Sigmoid colon (tissue), 3 donors: ENCODE measurements at regions not wholly inside any gene's neighbourhood (a gene's known extent, or its start where the extent isn't known, plus 50 kb on each side); places are given as distances from the start of the nearest gene placed in this dataset.

Experiments used
- POLR2A ChIP-seq, 2 donors: fragments of 450-650 bp; IDR thresholded peaks; one replicate each; pipeline ENCODE4 v1.6.1; 2016; ENCODE audit warnings: antibody characterized with exemption in 2 of 2, mild to moderate bottlenecking in 2 of 2, moderate library complexity in 2 of 2
- TF ChIP-seq, protein P1 (sequence below), 4 experiments: fragments of 450-650 bp in 3 of 4; fragments of 200-600 bp in 1 of 4; IDR thresholded peaks; one replicate each; pipeline ENCODE4 v1.5.1; 2016 to 2019; ENCODE audit warnings: antibody characterized with exemption in 4 of 4, mild to moderate bottlenecking in 3 of 4, moderate library complexity in 2 of 4

- no peak for TF ChIP-seq POLR2A (IDR thresholded peaks at IDR 0.05)
- TF ChIP-seq, protein P1, sequence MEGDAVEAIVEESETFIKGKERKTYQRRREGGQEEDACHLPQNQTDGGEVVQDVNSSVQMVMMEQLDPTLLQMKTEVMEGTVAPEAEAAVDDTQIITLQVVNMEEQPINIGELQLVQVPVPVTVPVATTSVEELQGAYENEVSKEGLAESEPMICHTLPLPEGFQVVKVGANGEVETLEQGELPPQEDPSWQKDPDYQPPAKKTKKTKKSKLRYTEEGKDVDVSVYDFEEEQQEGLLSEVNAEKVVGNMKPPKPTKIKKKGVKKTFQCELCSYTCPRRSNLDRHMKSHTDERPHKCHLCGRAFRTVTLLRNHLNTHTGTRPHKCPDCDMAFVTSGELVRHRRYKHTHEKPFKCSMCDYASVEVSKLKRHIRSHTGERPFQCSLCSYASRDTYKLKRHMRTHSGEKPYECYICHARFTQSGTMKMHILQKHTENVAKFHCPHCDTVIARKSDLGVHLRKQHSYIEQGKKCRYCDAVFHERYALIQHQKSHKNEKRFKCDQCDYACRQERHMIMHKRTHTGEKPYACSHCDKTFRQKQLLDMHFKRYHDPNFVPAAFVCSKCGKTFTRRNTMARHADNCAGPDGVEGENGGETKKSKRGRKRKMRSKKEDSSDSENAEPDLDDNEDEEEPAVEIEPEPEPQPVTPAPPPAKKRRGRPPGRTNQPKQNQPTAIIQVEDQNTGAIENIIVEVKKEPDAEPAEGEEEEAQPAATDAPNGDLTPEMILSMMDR (IDR thresholded peaks at IDR 0.05): no peak
Measured at GRCh38 chr1:4020449-4020848, 120.4 kb upstream of the C1orf174 start.
